Breast epithelium (tissue), 4 donors: ENCODE measurements at regions not wholly inside any gene's neighbourhood (a gene's known extent, or its start where the extent isn't known, plus 50 kb on each side); places are given as distances from the start of the nearest gene placed in this dataset.
"Not testable (repeated sequence)": the region's sequence is repeated elsewhere in the genome, so short reads cannot be mapped to it uniquely, and the experiment has no call there.

Source experiments
- DNase-seq, 2 donors: peaks; one replicate each; pipeline ENCODE4 v3.0.0-alpha.2; 2019; ENCODE audit warnings: low spot score in 2 of 2
- H3K27ac ChIP-seq, 2 donors: fragments of 200-600 bp; sonication (generic) in 1 of 2; one replicate each; pipeline ENCODE4 v1.5.1; 2016 to 2019; ENCODE audit warnings: mild to moderate bottlenecking in 1 of 2
- H3K27me3 ChIP-seq, 2 donors: fragments of 200-600 bp; sonication (generic) in 1 of 2; one replicate each; pipeline versions ENCODE4 v1.5.1 to v1.6.0; 2017 to 2019; ENCODE audit warnings: control low read depth in 1 of 2, mild to moderate bottlenecking in 1 of 2
- H3K36me3 ChIP-seq: fragments of 200-600 bp; one replicate; pipeline ENCODE4 v1.5.1; 2019
- H3K4me1 ChIP-seq, 2 donors: fragments of 200-600 bp; sonication (generic); one replicate each; pipeline ENCODE4 v1.5.1; 2016 to 2019; ENCODE audit warnings: control low read depth in 1 of 2
- H3K4me3 ChIP-seq, 3 donors: fragments of 200-600 bp; sonication (generic); 1 replicate in 2 of 3; 2 replicates in 1 of 3; pipeline ENCODE4 v1.5.1; 2016 to 2019; ENCODE audit warnings: mild to moderate bottlenecking in 3 of 3, moderate library complexity in 2 of 3
- H3K9me3 ChIP-seq, 2 donors: fragments of 200-600 bp; sonication (generic) in 1 of 2; one replicate each; pipeline ENCODE4 v1.5.1; 2016 to 2019; ENCODE audit warnings: control low read depth in 1 of 2
- POLR2A ChIP-seq: fragments of 450-650 bp; IDR thresholded peaks from one replicate; pipeline ENCODE4 v1.6.1; 2016; ENCODE audit warnings: antibody characterized with exemption, mild to moderate bottlenecking, moderate library complexity
- POLR2AphosphoS5 ChIP-seq, 3 donors: sonication (generic); formaldehyde crosslinking; IDR thresholded peaks; one replicate each; pipeline ENCODE4 v1.6.1; 2017; ENCODE audit warnings: antibody characterized with exemption in 3 of 3
- intact Hi-C: fragments of 100-400 bp; cut with DNase I; formaldehyde crosslinking; loops from one replicate; pipeline ENCODE4 v1.15.1; 2023; ENCODE audit warnings: low total_unique reads
- TF ChIP-seq, protein P1 (sequence below), 3 donors: fragments of 450-650 bp; IDR thresholded peaks; one replicate each; pipeline ENCODE4 v1.5.1; 2016 to 2017; ENCODE audit warnings: antibody characterized with exemption in 3 of 3, mild to moderate bottlenecking in 3 of 3, moderate library complexity in 3 of 3

DNA sequence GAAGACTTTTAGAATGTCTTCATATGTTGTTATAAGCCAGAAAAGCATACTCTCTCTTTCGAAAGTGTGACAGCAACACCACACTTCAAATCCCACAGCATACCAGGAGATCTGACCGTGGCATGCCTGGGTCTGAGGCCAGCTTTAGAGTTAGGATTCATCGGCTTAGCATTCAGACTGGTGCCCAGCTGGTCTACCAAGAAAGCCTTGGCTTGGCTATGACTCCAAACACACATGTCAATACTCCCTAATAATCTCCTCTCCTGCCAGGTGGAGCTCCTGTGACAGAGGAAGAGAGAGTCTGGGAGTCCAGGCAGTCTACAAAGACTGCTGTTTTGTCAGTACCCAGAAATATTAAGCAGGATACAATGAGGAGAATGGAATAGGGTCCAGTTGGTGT, 77.1 kb upstream of the MAN1A1 start:
- H3K27me3 ChIP-seq, result no peaks in the 10 kb centered on the region
- intact Hi-C loops, result no loop called here
- no peaks in the 10 kb centered on the region for H3K36me3 ChIP-seq
- H3K4me3 ChIP-seq, result no peak overlapping the region
- H3K9me3 ChIP-seq, result peaks cover 5 to 15% of the 10 kb centered on the region in 2 donors
- DNase-seq, result no peak
- no peak overlapping the region for H3K27ac ChIP-seq
- TF ChIP-seq, protein P1, sequence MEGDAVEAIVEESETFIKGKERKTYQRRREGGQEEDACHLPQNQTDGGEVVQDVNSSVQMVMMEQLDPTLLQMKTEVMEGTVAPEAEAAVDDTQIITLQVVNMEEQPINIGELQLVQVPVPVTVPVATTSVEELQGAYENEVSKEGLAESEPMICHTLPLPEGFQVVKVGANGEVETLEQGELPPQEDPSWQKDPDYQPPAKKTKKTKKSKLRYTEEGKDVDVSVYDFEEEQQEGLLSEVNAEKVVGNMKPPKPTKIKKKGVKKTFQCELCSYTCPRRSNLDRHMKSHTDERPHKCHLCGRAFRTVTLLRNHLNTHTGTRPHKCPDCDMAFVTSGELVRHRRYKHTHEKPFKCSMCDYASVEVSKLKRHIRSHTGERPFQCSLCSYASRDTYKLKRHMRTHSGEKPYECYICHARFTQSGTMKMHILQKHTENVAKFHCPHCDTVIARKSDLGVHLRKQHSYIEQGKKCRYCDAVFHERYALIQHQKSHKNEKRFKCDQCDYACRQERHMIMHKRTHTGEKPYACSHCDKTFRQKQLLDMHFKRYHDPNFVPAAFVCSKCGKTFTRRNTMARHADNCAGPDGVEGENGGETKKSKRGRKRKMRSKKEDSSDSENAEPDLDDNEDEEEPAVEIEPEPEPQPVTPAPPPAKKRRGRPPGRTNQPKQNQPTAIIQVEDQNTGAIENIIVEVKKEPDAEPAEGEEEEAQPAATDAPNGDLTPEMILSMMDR (IDR thresholded peaks at IDR 0.05), result no peak
- TF ChIP-seq POLR2A (no peak), POLR2AphosphoS5 (IDR thresholded peaks at IDR 0.05) (no peak)
- no peaks in the 10 kb centered on the region for H3K4me1 ChIP-seq

GRCh38 chr6:119423996-119424395, 74.4 kb upstream of the MAN1A1 start:
- intact Hi-C loops, result no loop called here
- DNase-seq, result no peak
- Histone ChIP-seq H3K27ac (no peak overlapping the region), H3K4me3 (no peak overlapping the region), H3K9me3 (peaks cover 5 to 21% of the 10 kb centered on the region in 2 donors), H3K4me1 (no peaks in the 10 kb centered on the region), H3K36me3 (no peaks in the 10 kb centered on the region), H3K27me3 (no peaks in the 10 kb centered on the region)
- TF ChIP-seq, protein P1 (IDR thresholded peaks at IDR 0.05), result no peak
- TF ChIP-seq POLR2A (no peak), POLR2AphosphoS5 (IDR thresholded peaks at IDR 0.05) (no peak)

- H3K4me1 ChIP-seq, H3K36me3 ChIP-seq, H3K4me3 ChIP-seq, intact Hi-C loops, DNase-seq, H3K27me3 ChIP-seq, H3K27ac ChIP-seq: not testable (repeated sequence)
- H3K9me3 ChIP-seq, result peaks cover 5 to 33% of the 10 kb centered on the region in 2 donors
Observed at GRCh38 chr6:119418084-119418483, 68.5 kb upstream of the MAN1A1 start.

DNA sequence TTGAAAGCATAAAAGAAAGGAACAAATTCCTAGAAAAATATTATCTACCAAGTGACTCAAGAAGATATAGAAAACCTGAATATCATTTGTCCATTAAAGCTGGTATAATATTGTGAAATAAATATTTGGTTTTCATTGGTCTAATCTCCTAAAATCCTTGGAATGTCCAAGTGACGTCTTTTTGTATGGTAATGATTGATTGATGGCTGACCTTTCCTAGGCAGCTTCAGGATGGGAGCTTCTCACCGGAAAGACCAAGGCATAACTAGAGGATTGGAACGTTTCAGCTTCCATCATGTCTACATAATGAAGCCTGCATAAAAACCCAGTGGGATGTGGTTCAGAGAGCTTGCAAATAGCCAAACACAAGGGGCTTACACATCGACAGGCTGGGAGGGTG, 57.6 kb upstream of the MAN1A1 start:
- no peak for DNase-seq
- Histone ChIP-seq H3K9me3 (peaks cover 3 to 5% of the 10 kb centered on the region in 2 donors), H3K4me3 (no peak overlapping the region), H3K4me1 (no peaks in the 10 kb centered on the region), H3K27ac (no peak overlapping the region), H3K27me3 (no peaks in the 10 kb centered on the region), H3K36me3 (no peaks in the 10 kb centered on the region)
- TF ChIP-seq POLR2AphosphoS5 (IDR thresholded peaks at IDR 0.05) (no peak), POLR2A (no peak)
- TF ChIP-seq, protein P1 (IDR thresholded peaks at IDR 0.05), result no peak
- intact Hi-C loops, result no loop called here

GRCh38 chr6:119405114-119405513, 55.6 kb upstream of the MAN1A1 start:
- H3K27ac ChIP-seq, H3K27me3 ChIP-seq, H3K36me3 ChIP-seq, intact Hi-C loops, DNase-seq, H3K4me3 ChIP-seq, H3K4me1 ChIP-seq: not testable (repeated sequence)
- H3K9me3 ChIP-seq, result peaks cover 8 to 11% of the 10 kb centered on the region in 2 donors
